ENCODE measurements at regions not wholly inside any gene's neighbourhood (a gene's known extent, or its start where the extent isn't known, plus 50 kb on each side); places are given as distances from the start of the nearest gene placed in this dataset.

GRCh38 chrX:22662776-22663175 lies 337.0 kb upstream of the DDX53 start:
- no peak for DNase-seq (ENCODE audit: low read depth in 2 of 2)

- DNase-seq (ENCODE audit: low read depth in 2 of 2), result no peak
These were observed 334.9 kb upstream of the DDX53 start for GRCh38 chrX:22664826-22665225.

- no peak for DNase-seq (ENCODE audit: low read depth in 2 of 2)
These were observed 333.9 kb upstream of the DDX53 start for GRCh38 chrX:22665818-22666217.

GRCh38 chrX:22666441-22666840 lies 333.3 kb upstream of the DDX53 start:
- DNase-seq (ENCODE audit: low read depth in 2 of 2), result no peak

GRCh38 chrX:22674932-22675331 lies 324.8 kb upstream of the DDX53 start:
- no peak for DNase-seq (ENCODE audit: low read depth in 2 of 2)

- DNase-seq (ENCODE audit: low read depth in 2 of 2), result no peak
These were observed 313.6 kb upstream of the DDX53 start for GRCh38 chrX:22686138-22686541.

- DNase-seq (ENCODE audit: low read depth in 2 of 2), result no peak
These were observed 310.5 kb upstream of the DDX53 start for GRCh38 chrX:22689290-22689689.

- DNase-seq (ENCODE audit: low read depth in 2 of 2), result no peak
These were observed 309.6 kb upstream of the DDX53 start for GRCh38 chrX:22690116-22690515.

- DNase-seq (ENCODE audit: low read depth in 2 of 2), result no peak
These were observed 307.7 kb upstream of the DDX53 start for GRCh38 chrX:22691966-22692565.

- DNase-seq (ENCODE audit: low read depth in 2 of 2), result no peak
These were observed 301.6 kb upstream of the DDX53 start for GRCh38 chrX:22698151-22698550.

GRCh38 chrX:22699581-22700091 lies 300.1 kb upstream of the DDX53 start:
- no peak for DNase-seq (ENCODE audit: low read depth in 2 of 2)

- DNase-seq (ENCODE audit: low read depth in 2 of 2), result no peak
These were observed 286.8 kb upstream of the DDX53 start for GRCh38 chrX:22712942-22713341.

GRCh38 chrX:22730542-22730941 lies 269.2 kb upstream of the DDX53 start:
- DNase-seq (ENCODE audit: low read depth in 2 of 2), result no peak

GRCh38 chrX:22737541-22737940 lies 262.2 kb upstream of the DDX53 start:
- no peak for DNase-seq (ENCODE audit: low read depth in 2 of 2)

- no peak for DNase-seq (ENCODE audit: low read depth in 2 of 2)
These were observed 260.5 kb upstream of the DDX53 start for GRCh38 chrX:22739276-22739675.

GRCh38 chrX:22740836-22741235 lies 258.9 kb upstream of the DDX53 start:
- no peak for DNase-seq (ENCODE audit: low read depth in 2 of 2)

GRCh38 chrX:22742174-22742573 lies 257.6 kb upstream of the DDX53 start:
- DNase-seq (ENCODE audit: low read depth in 2 of 2), result no peak

GRCh38 chrX:22746081-22746480 lies 253.7 kb upstream of the DDX53 start:
- DNase-seq (ENCODE audit: low read depth in 2 of 2), result no peak

- DNase-seq (ENCODE audit: low read depth in 2 of 2), result peak in 1 of 2 experiments; percentile 8
These were observed 251.4 kb upstream of the DDX53 start for GRCh38 chrX:22748093-22748999.

GRCh38 chrX:22758807-22759481 lies 240.8 kb upstream of the DDX53 start:
- no peak for DNase-seq (ENCODE audit: low read depth in 2 of 2)

GRCh38 chrX:22760513-22761057 lies 239.2 kb upstream of the DDX53 start:
- DNase-seq (ENCODE audit: low read depth in 2 of 2), result no peak

- no peak for DNase-seq (ENCODE audit: low read depth in 2 of 2)
These were observed 211.5 kb upstream of the DDX53 start for GRCh38 chrX:22788221-22788620.
